H1 (cell line): ENCODE measurements at regions not wholly inside any gene's neighbourhood (a gene's known extent, or its start where the extent isn't known, plus 50 kb on each side); places are given as distances from the start of the nearest gene placed in this dataset.

Source experiments
- HDAC6 ChIP-seq: IDR thresholded peaks from one replicate; pipeline ENCODE4 v1.7.1; 2012; ENCODE audit warnings: low read depth, mild to moderate bottlenecking, inconsistent platforms, low read length, moderate library complexity
- RNF2 ChIP-seq: fragments of 200-900, 300-1000 bp; sonication (generic); IDR thresholded peaks from 2 replicates; pipeline ENCODE4 v1.7.1; 2016; ENCODE audit warnings: borderline replicate concordance, low read depth, mild to moderate bottlenecking, antibody characterized with exemption, low read length; ENCODE audit not compliant: poor library complexity, severe bottlenecking; ENCODE audit errors: missing control alignments
- TF ChIP-seq, protein P1 (sequence below): IDR thresholded peaks from 2 replicates; pipeline ENCODE4 v1.6.1; 2012; ENCODE audit warnings: low read length, inconsistent platforms
- TF ChIP-seq, protein P2 (sequence below): IDR thresholded peaks from 2 replicates; pipeline ENCODE4 v1.6.1; 2011; ENCODE audit warnings: low read depth, mild to moderate bottlenecking, low read length; ENCODE audit not compliant: insufficient read depth

DNA sequence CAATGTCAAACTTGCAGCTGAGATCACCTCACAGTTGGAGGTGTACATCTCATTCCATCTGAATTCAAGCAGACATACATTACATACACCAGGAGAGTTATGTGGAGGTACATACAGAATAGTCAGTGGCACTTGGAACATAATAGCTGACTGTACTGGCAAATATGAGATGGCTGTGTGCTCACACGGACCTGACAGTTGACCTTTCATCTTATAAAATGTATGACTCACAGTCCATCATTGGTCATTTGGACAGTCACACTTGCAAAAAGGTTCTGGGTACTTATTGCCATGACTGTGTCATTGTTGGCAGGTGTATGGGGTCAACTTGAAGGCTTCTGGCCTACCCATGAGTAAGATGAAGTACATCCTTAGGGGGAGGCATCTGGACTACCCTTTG lies 88.6 kb upstream of the WDR1 start (continued):
- TF ChIP-seq, protein P1, sequence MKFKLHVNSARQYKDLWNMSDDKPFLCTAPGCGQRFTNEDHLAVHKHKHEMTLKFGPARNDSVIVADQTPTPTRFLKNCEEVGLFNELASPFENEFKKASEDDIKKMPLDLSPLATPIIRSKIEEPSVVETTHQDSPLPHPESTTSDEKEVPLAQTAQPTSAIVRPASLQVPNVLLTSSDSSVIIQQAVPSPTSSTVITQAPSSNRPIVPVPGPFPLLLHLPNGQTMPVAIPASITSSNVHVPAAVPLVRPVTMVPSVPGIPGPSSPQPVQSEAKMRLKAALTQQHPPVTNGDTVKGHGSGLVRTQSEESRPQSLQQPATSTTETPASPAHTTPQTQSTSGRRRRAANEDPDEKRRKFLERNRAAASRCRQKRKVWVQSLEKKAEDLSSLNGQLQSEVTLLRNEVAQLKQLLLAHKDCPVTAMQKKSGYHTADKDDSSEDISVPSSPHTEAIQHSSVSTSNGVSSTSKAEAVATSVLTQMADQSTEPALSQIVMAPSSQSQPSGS: no peak
- TF ChIP-seq RNF2 (no peak), HDAC6 (no peak)
- TF ChIP-seq, protein P2, sequence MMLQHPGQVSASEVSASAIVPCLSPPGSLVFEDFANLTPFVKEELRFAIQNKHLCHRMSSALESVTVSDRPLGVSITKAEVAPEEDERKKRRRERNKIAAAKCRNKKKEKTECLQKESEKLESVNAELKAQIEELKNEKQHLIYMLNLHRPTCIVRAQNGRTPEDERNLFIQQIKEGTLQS: no peak
